Uterus (tissue), 2 donors: ENCODE measurements at regions not wholly inside any gene's neighbourhood (a gene's known extent, or its start where the extent isn't known, plus 50 kb on each side); places are given as distances from the start of the nearest gene placed in this dataset.

Experiments used
- CTCF ChIP-seq, 4 experiments: fragments of 200-600 bp in 2 of 4; fragments of 450-650 bp in 2 of 4; sonication (generic) in 2 of 4; IDR thresholded peaks; one replicate each; pipeline ENCODE4 v1.5.1; 2016 to 2019; ENCODE audit warnings: antibody characterized with exemption in 4 of 4, mild to moderate bottlenecking in 2 of 4, moderate library complexity in 1 of 4
- POLR2A ChIP-seq, 2 donors: fragments of 450-650 bp; IDR thresholded peaks; one replicate each; pipeline ENCODE4 v1.6.1; 2016; ENCODE audit warnings: antibody characterized with exemption in 2 of 2, mild to moderate bottlenecking in 1 of 2, moderate library complexity in 1 of 2

- TF ChIP-seq CTCF (IDR thresholded peaks at IDR 0.05) (no peak), POLR2A (IDR thresholded peaks at IDR 0.05) (no peak)
Measured at GRCh38 chr3:152056987-152057386, 183.5 kb downstream of the SUCNR1 start.
